Stomach (tissue), 4 donors: ENCODE measurements at regions not wholly inside any gene's neighbourhood (a gene's known extent, or its start where the extent isn't known, plus 50 kb on each side); places are given as distances from the start of the nearest gene placed in this dataset.

ENCODE experiments used
- CTCF ChIP-seq, 7 experiments: fragments of 450-650 bp in 4 of 7; fragments of 200-600 bp in 3 of 7; sonication (generic) in 3 of 7; IDR thresholded peaks; one replicate each; pipeline ENCODE4 v1.5.1; 2016 to 2019; ENCODE audit warnings: antibody characterized with exemption in 7 of 7, control low read depth in 2 of 7, mild to moderate bottlenecking in 1 of 7
- EP300 ChIP-seq: sonication (generic); formaldehyde crosslinking; IDR thresholded peaks from one replicate; pipeline ENCODE4 v1.6.1; 2017; ENCODE audit warnings: antibody characterized with exemption
- POLR2A ChIP-seq, 4 donors: fragments of 450-650 bp; IDR thresholded peaks; one replicate each; pipeline ENCODE4 v1.6.1; 2016; ENCODE audit warnings: antibody characterized with exemption in 4 of 4, control low read depth in 2 of 4, mild to moderate bottlenecking in 1 of 4, moderate library complexity in 1 of 4

DNA sequence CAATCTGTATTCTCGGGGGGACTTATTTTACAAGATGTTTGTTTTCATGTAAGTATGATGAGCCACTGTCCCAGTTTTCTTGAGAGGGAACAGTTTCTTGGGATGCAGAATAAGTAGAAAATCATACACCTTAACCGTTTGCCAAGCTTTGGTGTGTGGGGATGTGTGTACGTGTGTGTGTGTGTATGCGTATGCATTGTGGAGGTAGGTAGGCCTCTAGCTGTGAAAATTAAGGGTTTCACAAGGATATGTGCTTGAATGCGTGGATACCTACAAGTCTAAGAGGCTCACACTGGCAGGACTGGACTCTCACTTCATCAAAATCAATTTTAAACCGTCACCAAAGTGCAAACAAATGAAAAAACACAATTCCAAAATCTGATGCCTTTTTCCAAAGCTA, 204.2 kb upstream of the RBMS1 start:
- TF ChIP-seq CTCF (IDR thresholded peaks at IDR 0.05) (no peak), POLR2A (IDR thresholded peaks at IDR 0.05) (no peak), EP300 (no peak)
